GM23338 (cell line): ENCODE measurements at regions not wholly inside any gene's neighbourhood (a gene's known extent, or its start where the extent isn't known, plus 50 kb on each side); places are given as distances from the start of the nearest gene placed in this dataset.

Experiments
- ATAC-seq: fragments of 200-7000 bp; cut with Tn5 transposase; 3 replicates; pipeline ENCODE4 v1.9.1; 2020
- DNase-seq: peaks from one replicate; pipeline ENCODE4 v3.0.0-alpha.2; 2015; ENCODE audit warnings: low spot score
- H2AFZ ChIP-seq: fragments of 200-600 bp; sonication (generic); 2 replicates; pipeline ENCODE4 v1.8.0; 2016; ENCODE audit warnings: antibody characterized with exemption, mild to moderate bottlenecking, moderate library complexity
- H3F3A ChIP-seq: fragments of 200-600 bp; sonication (generic); replicated peaks from 2 replicates; pipeline ENCODE4 v1.8.0; 2017; ENCODE audit warnings: antibody characterized with exemption, mixed run types, low read depth
- H3K27ac ChIP-seq: fragments of 200-600 bp; sonication (generic); 2 replicates; pipeline ENCODE4 v1.6.1; 2016; ENCODE audit warnings: low read depth
- H3K27me3 ChIP-seq: fragments of 200-600 bp; sonication (generic); 2 replicates; pipeline ENCODE4 v1.8.0; 2016; ENCODE audit warnings: mild to moderate bottlenecking, mixed run types, moderate library complexity; ENCODE audit not compliant: insufficient read depth
- H3K36me3 ChIP-seq: fragments of 200-600 bp; sonication (generic); 2 replicates; pipeline ENCODE4 v1.8.0; 2016; ENCODE audit warnings: mild to moderate bottlenecking; ENCODE audit not compliant: insufficient read depth
- H3K4me1 ChIP-seq: fragments of 200-600 bp; sonication (generic); 2 replicates; pipeline ENCODE4 v1.8.0; 2016; ENCODE audit warnings: mild to moderate bottlenecking, moderate library complexity; ENCODE audit not compliant: insufficient read depth
- H3K4me2 ChIP-seq: fragments of 200-600 bp; sonication (generic); 2 replicates; pipeline ENCODE4 v1.7.1; 2017; ENCODE audit warnings: mixed run types
- H3K4me3 ChIP-seq: fragments of 200-600 bp; sonication (generic); 2 replicates; pipeline ENCODE4 v1.6.1; 2016; ENCODE audit warnings: mixed run types
- H3K79me2 ChIP-seq: fragments of 200-600 bp; sonication (generic); replicated peaks from 2 replicates; pipeline ENCODE4 v1.8.0; 2017; ENCODE audit warnings: mild to moderate bottlenecking; ENCODE audit not compliant: insufficient read depth
- H3K9me2 ChIP-seq: fragments of 200-600 bp; sonication (generic); 2 replicates; pipeline ENCODE4 v1.8.0; 2017; ENCODE audit not compliant: insufficient read depth
- H4K20me1 ChIP-seq: fragments of 200-600 bp; sonication (generic); replicated peaks from 2 replicates; pipeline ENCODE4 v1.8.0; 2017; ENCODE audit warnings: mild to moderate bottlenecking; ENCODE audit not compliant: insufficient read depth
- H3K27ac Mint-ChIP-seq: 2 replicates; pipeline ENCODE4 v1.8.0; 2020; ENCODE audit warnings: inconsistent platforms, mild to moderate bottlenecking, moderate library complexity, mixed read lengths
- H3K27me3 Mint-ChIP-seq: 3 replicates; pipeline ENCODE4 v1.8.0; 2022; ENCODE audit warnings: low read depth, mild to moderate bottlenecking, moderate library complexity, mixed read lengths, inconsistent platforms; ENCODE audit not compliant: insufficient read depth, poor library complexity
- H3K36me3 Mint-ChIP-seq: 3 replicates; pipeline ENCODE4 v1.8.0; 2021; ENCODE audit warnings: low read depth, mild to moderate bottlenecking, inconsistent platforms, moderate library complexity, mixed read lengths
- H3K4me1 Mint-ChIP-seq: 3 replicates; pipeline ENCODE4 v1.8.0; 2020; ENCODE audit warnings: mild to moderate bottlenecking, inconsistent platforms, mixed read lengths
- H3K4me3 Mint-ChIP-seq: 3 replicates; pipeline ENCODE4 v1.8.0; 2021; ENCODE audit warnings: moderate library complexity, mild to moderate bottlenecking, inconsistent platforms, mixed read lengths
- H3K9me3 Mint-ChIP-seq: 3 replicates; pipeline ENCODE4 v1.8.0; 2020; ENCODE audit warnings: moderate library complexity, mild to moderate bottlenecking, inconsistent platforms, mixed read lengths
- CREB1 ChIP-seq: fragments of 250-450 bp; sonication (Bioruptor Pico); IDR thresholded peaks from 2 replicates; pipeline ENCODE4 v1.5.0; 2020; ENCODE audit warnings: low read depth, mild to moderate bottlenecking, moderate library complexity
- CTCF ChIP-seq, 2 experiments: fragments of 200-600 bp in 1 of 2; sonication (generic) in 1 of 2; conservative IDR thresholded peaks; 2 replicates each; pipeline versions ENCODE4 v1.5.1 to v1.6.1; 2016 to 2017; ENCODE audit warnings: antibody characterized with exemption in 2 of 2, low read depth in 2 of 2, mild to moderate bottlenecking in 2 of 2, moderate library complexity in 1 of 2
- ETS1 ChIP-seq: IDR thresholded peaks from 2 replicates; pipeline ENCODE4 v1.6.1; 2016; ENCODE audit warnings: antibody characterized with exemption
- EZH2 ChIP-seq: fragments of 200-600 bp; sonication (generic); IDR thresholded peaks from one replicate; pipeline ENCODE4 v1.8.0; 2017; ENCODE audit warnings: antibody characterized with exemption, mild to moderate bottlenecking, low read depth; ENCODE audit not compliant: unreplicated experiment
- EZH2phosphoT487 ChIP-seq: fragments of 200-600 bp; sonication (generic); IDR thresholded peaks from one replicate; pipeline ENCODE4 v1.8.1; 2018; ENCODE audit warnings: antibody characterized with exemption; ENCODE audit not compliant: unreplicated experiment
- JUNB ChIP-seq: IDR thresholded peaks from one replicate; pipeline ENCODE4 v1.6.1; 2016; ENCODE audit warnings: antibody characterized with exemption; ENCODE audit not compliant: unreplicated experiment
- NANOG ChIP-seq: IDR thresholded peaks from 2 replicates; pipeline ENCODE4 v1.6.1; 2016; ENCODE audit warnings: antibody characterized with exemption, borderline replicate concordance
- POLR2AphosphoS5 ChIP-seq: IDR thresholded peaks from 2 replicates; pipeline ENCODE4 v1.6.1; 2016; ENCODE audit warnings: antibody characterized with exemption, low read depth
- REST ChIP-seq: IDR thresholded peaks from one replicate; pipeline ENCODE4 v1.6.1; 2018; ENCODE audit warnings: antibody characterized with exemption; ENCODE audit not compliant: unreplicated experiment
- STAT1 ChIP-seq: IDR thresholded peaks from one replicate; pipeline ENCODE4 v1.6.1; 2016; ENCODE audit warnings: antibody characterized with exemption; ENCODE audit not compliant: unreplicated experiment
- ZNF114 ChIP-seq: fragments of 250-450 bp; sonication (Bioruptor Pico); IDR thresholded peaks from 2 replicates; pipeline ENCODE4 v1.5.0; 2020; ENCODE audit warnings: mild to moderate bottlenecking, moderate library complexity
- ZNF331 ChIP-seq: fragments of 250-450 bp; sonication (Bioruptor Pico); IDR thresholded peaks from 2 replicates; pipeline ENCODE4 v1.5.0; 2020; ENCODE audit warnings: low read depth, mild to moderate bottlenecking, moderate library complexity
- ZNF462 ChIP-seq: fragments of 250-450 bp; sonication (Bioruptor Pico); IDR thresholded peaks from 2 replicates; pipeline ENCODE4 v1.5.0; 2020; ENCODE audit warnings: mild to moderate bottlenecking, moderate library complexity

- no peaks in the 10 kb centered on the region for H3K4me1 ChIP-seq
- H3K27me3 Mint-ChIP-seq, result peaks cover 3% of the 10 kb centered on the region
- H3K4me3 Mint-ChIP-seq, result no peak overlapping the region
- H3K36me3 ChIP-seq, result no peaks in the 10 kb centered on the region
- no peak overlapping the region for H3K27ac ChIP-seq
- no peak overlapping the region for H3K4me2 ChIP-seq
- no peak for TF ChIP-seq NANOG
- no peak for TF ChIP-seq REST
- TF ChIP-seq POLR2AphosphoS5, result no peak
- TF ChIP-seq ETS1, result no peak
- no peak for TF ChIP-seq ZNF462 (CRISPR knock-in tag)
- no peak for TF ChIP-seq JUNB
- TF ChIP-seq ZNF114 (CRISPR knock-in tag), result no peak
- TF ChIP-seq EZH2phosphoT487, result no peak
- no peak for TF ChIP-seq CTCF (conservative IDR thresholded peaks at IDR 0.05; ENCODE audit: low read depth in 2 of 2)
- TF ChIP-seq STAT1, result no peak
- no peak for TF ChIP-seq EZH2
- no peak for TF ChIP-seq CREB1 (CRISPR knock-in tag)
- TF ChIP-seq ZNF331 (CRISPR knock-in tag), result no peak
- no peak overlapping the region for H3K27ac Mint-ChIP-seq
- H3K9me3 Mint-ChIP-seq, result peaks cover 3% of the 10 kb centered on the region
- no peak overlapping the region for H3K4me3 ChIP-seq
- no peak overlapping the region for H2AFZ ChIP-seq
- H3F3A ChIP-seq, result no peaks in the 10 kb centered on the region
- ATAC-seq (no peak), DNase-seq (no peak)
- no peaks in the 10 kb centered on the region for H3K79me2 ChIP-seq
- no peaks in the 10 kb centered on the region for H3K4me1 Mint-ChIP-seq
- H3K36me3 Mint-ChIP-seq, result no peaks in the 10 kb centered on the region; the same call in 1 of the 3 replicates
- H3K9me2 ChIP-seq, result no peaks in the 10 kb centered on the region
- no peaks in the 10 kb centered on the region for H4K20me1 ChIP-seq
- H3K27me3 ChIP-seq, result no peaks in the 10 kb centered on the region
Measured at GRCh38 chr2:128729051-128729450, 410.4 kb upstream of the HS6ST1 start.
